GM23338 (cell line): ENCODE measurements at regions not wholly inside any gene's neighbourhood (a gene's known extent, or its start where the extent isn't known, plus 50 kb on each side); places are given as distances from the start of the nearest gene placed in this dataset.

Source experiments
- CREB1 ChIP-seq: fragments of 250-450 bp; sonication (Bioruptor Pico); IDR thresholded peaks from 2 replicates; pipeline ENCODE4 v1.5.0; 2020; ENCODE audit warnings: low read depth, mild to moderate bottlenecking, moderate library complexity
- CTCF ChIP-seq, 2 experiments: fragments of 200-600 bp in 1 of 2; sonication (generic) in 1 of 2; conservative IDR thresholded peaks; 2 replicates each; pipeline versions ENCODE4 v1.5.1 to v1.6.1; 2016 to 2017; ENCODE audit warnings: antibody characterized with exemption in 2 of 2, low read depth in 2 of 2, mild to moderate bottlenecking in 2 of 2, moderate library complexity in 1 of 2
- EZH2 ChIP-seq: fragments of 200-600 bp; sonication (generic); IDR thresholded peaks from one replicate; pipeline ENCODE4 v1.8.0; 2017; ENCODE audit warnings: antibody characterized with exemption, mild to moderate bottlenecking, low read depth; ENCODE audit not compliant: unreplicated experiment
- EZH2phosphoT487 ChIP-seq: fragments of 200-600 bp; sonication (generic); IDR thresholded peaks from one replicate; pipeline ENCODE4 v1.8.1; 2018; ENCODE audit warnings: antibody characterized with exemption; ENCODE audit not compliant: unreplicated experiment
- STAT1 ChIP-seq: IDR thresholded peaks from one replicate; pipeline ENCODE4 v1.6.1; 2016; ENCODE audit warnings: antibody characterized with exemption; ENCODE audit not compliant: unreplicated experiment
- ZNF331 ChIP-seq: fragments of 250-450 bp; sonication (Bioruptor Pico); IDR thresholded peaks from 2 replicates; pipeline ENCODE4 v1.5.0; 2020; ENCODE audit warnings: low read depth, mild to moderate bottlenecking, moderate library complexity
- TF ChIP-seq, protein P1 (sequence below): fragments of 250-450 bp; sonication (Bioruptor Pico); IDR thresholded peaks from 2 replicates; pipeline ENCODE4 v1.5.0; 2020; ENCODE audit warnings: mild to moderate bottlenecking, moderate library complexity

GRCh38 chr5:85709728-85710127, 908.0 kb upstream of the COX7C start (continued):
- TF ChIP-seq, protein P1, sequence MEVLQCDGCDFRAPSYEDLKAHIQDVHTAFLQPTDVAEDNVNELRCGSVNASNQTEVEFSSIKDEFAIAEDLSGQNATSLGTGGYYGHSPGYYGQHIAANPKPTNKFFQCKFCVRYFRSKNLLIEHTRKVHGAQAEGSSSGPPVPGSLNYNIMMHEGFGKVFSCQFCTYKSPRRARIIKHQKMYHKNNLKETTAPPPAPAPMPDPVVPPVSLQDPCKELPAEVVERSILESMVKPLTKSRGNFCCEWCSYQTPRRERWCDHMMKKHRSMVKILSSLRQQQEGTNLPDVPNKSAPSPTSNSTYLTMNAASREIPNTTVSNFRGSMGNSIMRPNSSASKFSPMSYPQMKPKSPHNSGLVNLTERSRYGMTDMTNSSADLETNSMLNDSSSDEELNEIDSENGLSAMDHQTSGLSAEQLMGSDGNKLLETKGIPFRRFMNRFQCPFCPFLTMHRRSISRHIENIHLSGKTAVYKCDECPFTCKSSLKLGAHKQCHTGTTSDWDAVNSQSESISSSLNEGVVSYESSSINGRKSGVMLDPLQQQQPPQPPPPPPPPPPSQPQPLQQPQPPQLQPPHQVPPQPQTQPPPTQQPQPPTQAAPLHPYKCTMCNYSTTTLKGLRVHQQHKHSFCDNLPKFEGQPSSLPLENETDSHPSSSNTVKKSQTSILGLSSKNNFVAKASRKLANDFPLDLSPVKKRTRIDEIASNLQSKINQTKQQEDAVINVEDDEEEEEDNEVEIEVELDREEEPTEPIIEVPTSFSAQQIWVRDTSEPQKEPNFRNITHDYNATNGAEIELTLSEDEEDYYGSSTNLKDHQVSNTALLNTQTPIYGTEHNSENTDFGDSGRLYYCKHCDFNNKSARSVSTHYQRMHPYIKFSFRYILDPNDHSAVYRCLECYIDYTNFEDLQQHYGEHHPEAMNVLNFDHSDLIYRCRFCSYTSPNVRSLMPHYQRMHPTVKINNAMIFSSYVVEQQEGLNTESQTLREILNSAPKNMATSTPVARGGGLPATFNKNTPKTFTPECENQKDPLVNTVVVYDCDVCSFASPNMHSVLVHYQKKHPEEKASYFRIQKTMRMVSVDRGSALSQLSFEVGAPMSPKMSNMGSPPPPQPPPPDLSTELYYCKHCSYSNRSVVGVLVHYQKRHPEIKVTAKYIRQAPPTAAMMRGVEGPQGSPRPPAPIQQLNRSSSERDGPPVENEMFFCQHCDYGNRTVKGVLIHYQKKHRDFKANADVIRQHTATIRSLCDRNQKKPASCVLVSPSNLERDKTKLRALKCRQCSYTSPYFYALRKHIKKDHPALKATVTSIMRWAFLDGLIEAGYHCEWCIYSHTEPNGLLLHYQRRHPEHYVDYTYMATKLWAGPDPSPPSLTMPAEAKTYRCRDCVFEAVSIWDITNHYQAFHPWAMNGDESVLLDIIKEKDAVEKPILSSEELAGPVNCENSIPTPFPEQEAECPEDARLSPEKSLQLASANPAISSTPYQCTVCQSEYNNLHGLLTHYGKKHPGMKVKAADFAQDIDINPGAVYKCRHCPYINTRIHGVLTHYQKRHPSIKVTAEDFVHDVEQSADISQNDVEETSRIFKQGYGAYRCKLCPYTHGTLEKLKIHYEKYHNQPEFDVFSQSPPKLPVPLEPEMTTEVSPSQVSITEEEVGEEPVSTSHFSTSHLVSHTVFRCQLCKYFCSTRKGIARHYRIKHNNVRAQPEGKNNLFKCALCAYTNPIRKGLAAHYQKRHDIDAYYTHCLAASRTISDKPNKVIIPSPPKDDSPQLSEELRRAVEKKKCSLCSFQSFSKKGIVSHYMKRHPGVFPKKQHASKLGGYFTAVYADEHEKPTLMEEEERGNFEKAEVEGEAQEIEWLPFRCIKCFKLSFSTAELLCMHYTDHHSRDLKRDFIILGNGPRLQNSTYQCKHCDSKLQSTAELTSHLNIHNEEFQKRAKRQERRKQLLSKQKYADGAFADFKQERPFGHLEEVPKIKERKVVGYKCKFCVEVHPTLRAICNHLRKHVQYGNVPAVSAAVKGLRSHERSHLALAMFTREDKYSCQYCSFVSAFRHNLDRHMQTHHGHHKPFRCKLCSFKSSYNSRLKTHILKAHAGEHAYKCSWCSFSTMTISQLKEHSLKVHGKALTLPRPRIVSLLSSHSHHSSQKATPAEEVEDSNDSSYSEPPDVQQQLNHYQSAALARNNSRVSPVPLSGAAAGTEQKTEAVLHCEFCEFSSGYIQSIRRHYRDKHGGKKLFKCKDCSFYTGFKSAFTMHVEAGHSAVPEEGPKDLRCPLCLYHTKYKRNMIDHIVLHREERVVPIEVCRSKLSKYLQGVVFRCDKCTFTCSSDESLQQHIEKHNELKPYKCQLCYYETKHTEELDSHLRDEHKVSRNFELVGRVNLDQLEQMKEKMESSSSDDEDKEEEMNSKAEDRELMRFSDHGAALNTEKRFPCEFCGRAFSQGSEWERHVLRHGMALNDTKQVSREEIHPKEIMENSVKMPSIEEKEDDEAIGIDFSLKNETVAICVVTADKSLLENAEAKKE: no peak
- TF ChIP-seq CREB1 (CRISPR knock-in tag) (no peak), ZNF331 (no peak), CTCF (conservative IDR thresholded peaks at IDR 0.05; ENCODE audit: low read depth in 2 of 2) (no peak), EZH2 (no peak), STAT1 (no peak), EZH2phosphoT487 (no peak)
